ENCODE measurements at regions not wholly inside any gene's neighbourhood (a gene's known extent, or its start where the extent isn't known, plus 50 kb on each side); places are given as distances from the start of the nearest gene placed in this dataset.

GRCh38 chr9:103625161-103625804, 468.8 kb upstream of the SMC2 start:
- no peak for DNase-seq (ENCODE audit: low read depth)

GRCh38 chr9:103627731-103628130, 466.4 kb upstream of the SMC2 start:
- no peak for DNase-seq (ENCODE audit: low read depth)

GRCh38 chr9:103649086-103649485, 445.0 kb upstream of the SMC2 start:
- no peak for DNase-seq (ENCODE audit: low read depth)

- no peak for DNase-seq (ENCODE audit: low read depth)
Measured at GRCh38 chr9:103658156-103658555, 436.0 kb upstream of the SMC2 start.

GRCh38 chr9:103660830-103661229, 433.3 kb upstream of the SMC2 start:
- no peak for DNase-seq (ENCODE audit: low read depth)

GRCh38 chr9:103661663-103662062, 432.4 kb upstream of the SMC2 start:
- DNase-seq (ENCODE audit: low read depth) = no peak

- DNase-seq (ENCODE audit: low read depth) = no peak
Measured at GRCh38 chr9:103669296-103669695, 424.8 kb upstream of the SMC2 start.

GRCh38 chr9:103674271-103674670, 419.8 kb upstream of the SMC2 start:
- DNase-seq (ENCODE audit: low read depth) = no peak

- no peak for DNase-seq (ENCODE audit: low read depth)
Measured at GRCh38 chr9:103680581-103680980, 413.5 kb upstream of the SMC2 start.

GRCh38 chr9:103681435-103681834, 412.7 kb upstream of the SMC2 start:
- DNase-seq (ENCODE audit: low read depth) = no peak

GRCh38 chr9:103700195-103700962, 393.7 kb upstream of the SMC2 start:
- no peak for DNase-seq (ENCODE audit: low read depth)

- DNase-seq (ENCODE audit: low read depth) = no peak
Measured at GRCh38 chr9:103702572-103702971, 391.5 kb upstream of the SMC2 start.

GRCh38 chr9:103707181-103707580, 386.9 kb upstream of the SMC2 start:
- no peak for DNase-seq (ENCODE audit: low read depth)

GRCh38 chr9:103709366-103709765, 384.7 kb upstream of the SMC2 start:
- no peak for DNase-seq (ENCODE audit: low read depth)

- DNase-seq (ENCODE audit: low read depth) = no peak
Measured at GRCh38 chr9:103713631-103714030, 380.5 kb upstream of the SMC2 start.

- no peak for DNase-seq (ENCODE audit: low read depth)
Measured at GRCh38 chr9:103714992-103715391, 379.1 kb upstream of the SMC2 start.

- DNase-seq (ENCODE audit: low read depth) = no peak
Measured at GRCh38 chr9:103721056-103721455, 373.1 kb upstream of the SMC2 start.

GRCh38 chr9:103730866-103731265, 363.2 kb upstream of the SMC2 start:
- no peak for DNase-seq (ENCODE audit: low read depth)

GRCh38 chr9:103731541-103731940, 362.6 kb upstream of the SMC2 start:
- DNase-seq (ENCODE audit: low read depth) = no peak

GRCh38 chr9:103734471-103734870, 359.6 kb upstream of the SMC2 start:
- DNase-seq (ENCODE audit: low read depth) = no peak

GRCh38 chr9:103755441-103755840, 338.7 kb upstream of the SMC2 start:
- no peak for DNase-seq (ENCODE audit: low read depth)

GRCh38 chr9:103755986-103756385, 338.1 kb upstream of the SMC2 start:
- no peak for DNase-seq (ENCODE audit: low read depth)

GRCh38 chr9:103757062-103757461, 337.0 kb upstream of the SMC2 start:
- DNase-seq (ENCODE audit: low read depth) = no peak

GRCh38 chr9:103761466-103761865, 332.6 kb upstream of the SMC2 start:
- no peak for DNase-seq (ENCODE audit: low read depth)

All from activated T-cell treated with anti-CD3 and anti-CD28 coated beads for 24 hours (primary cell).